ENCODE measurements at regions not wholly inside any gene's neighbourhood (a gene's known extent, or its start where the extent isn't known, plus 50 kb on each side); places are given as distances from the start of the nearest gene placed in this dataset.

DNA sequence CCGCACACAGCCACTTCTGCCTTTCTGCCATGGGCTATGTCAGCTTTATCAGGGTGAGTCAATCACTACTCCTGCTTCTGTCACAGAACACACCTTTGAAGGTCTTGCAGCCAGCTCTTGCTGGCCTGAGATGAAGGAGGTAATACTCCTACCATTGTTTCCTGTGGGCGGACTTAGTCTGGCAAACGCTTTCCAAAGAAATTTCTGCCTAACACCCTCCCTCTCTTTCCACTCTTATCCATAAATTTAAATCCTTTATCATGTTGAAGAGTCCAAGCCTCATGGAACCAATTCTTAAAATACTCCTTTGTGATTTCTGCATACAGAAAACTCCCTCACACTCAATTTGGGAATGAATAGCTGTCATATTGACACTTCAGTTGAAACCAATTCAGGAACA is 633.1 kb upstream of the CHRM3 start:
- TF ChIP-seq TAF1 (IDR thresholded peaks at IDR 0.05; ENCODE audit: low read depth, low read length) (no peak), POLR2A (IDR thresholded peaks at IDR 0.05; ENCODE audit: low read depth, low read length) (no peak), POLR2AphosphoS5 (IDR thresholded peaks at IDR 0.05; ENCODE audit: low read depth, low read length) (no peak)

Data from GM12891 (cell line).